PC-3 (cell line): ENCODE measurements at regions not wholly inside any gene's neighbourhood (a gene's known extent, or its start where the extent isn't known, plus 50 kb on each side); places are given as distances from the start of the nearest gene placed in this dataset.

ENCODE experiments used
- ATAC-seq: fragments of 200-7000 bp; cut with Tn5 transposase; 2 replicates; pipeline ENCODE4 v1.9.1; 2020; ENCODE audit warnings: mild to moderate bottlenecking, moderate library complexity
- BruUV-seq: library from RNA; stranded (reverse); fragments of 400-500 nt; replicated peaks from 2 replicates; lab custom pipeline; 2021; lab: Mats Ljungman, UMichigan
- CTCF ChIA-PET: fragments of 300-600 bp; sonication (Branson Sonifier 250); formaldehyde crosslinking; loops from one replicate; lab custom pipeline; 2022; ENCODE audit warnings: antibody characterized with exemption; lab: Charles Lee
- POLR2A ChIA-PET: fragments of 300-600 bp; sonication (Branson Sonifier 250); formaldehyde crosslinking; loops from one replicate; lab custom pipeline; 2022; ENCODE audit warnings: antibody characterized with exemption; ENCODE audit not compliant: unreplicated experiment; lab: Charles Lee
- DNase-seq: peaks from one replicate; pipeline ENCODE4 v3.0.0-alpha.2; 2015
- H2AFZ ChIP-seq: fragments of 300-600 bp; sonication (generic); 2 replicates; pipeline ENCODE4 v1.6.0; 2016; ENCODE audit warnings: antibody characterized with exemption, low read length
- H3F3A ChIP-seq: fragments of 300-600 bp; sonication (generic); one replicate; pipeline ENCODE4 v1.6.0; 2017; ENCODE audit warnings: antibody characterized with exemption, low read length, control low read depth, mild to moderate bottlenecking; ENCODE audit not compliant: unreplicated experiment
- H3K27ac ChIP-seq: fragments of 300-600 bp; sonication (generic); 2 replicates; pipeline ENCODE4 v1.5.1; 2016; ENCODE audit warnings: mild to moderate bottlenecking, low read length
- H3K27me3 ChIP-seq: fragments of 300-600 bp; sonication (generic); 2 replicates; pipeline ENCODE4 v1.6.1; 2016; ENCODE audit warnings: low read length, mixed read lengths
- H3K36me3 ChIP-seq: fragments of 300-600 bp; sonication (generic); 2 replicates; pipeline ENCODE4 v1.6.1; 2016; ENCODE audit warnings: low read depth, mixed run types, low read length, mixed read lengths
- H3K4me1 ChIP-seq: fragments of 300-600 bp; sonication (generic); 2 replicates; pipeline ENCODE4 v1.5.1; 2016; ENCODE audit warnings: low read length; ENCODE audit not compliant: insufficient read depth
- H3K4me2 ChIP-seq: fragments of 300-600 bp; sonication (generic); 2 replicates; pipeline ENCODE4 v1.6.0; 2016; ENCODE audit warnings: low read length
- H3K4me3 ChIP-seq: fragments of 300-600 bp; sonication (generic); 2 replicates; pipeline ENCODE4 v1.5.1; 2016; ENCODE audit warnings: mild to moderate bottlenecking, low read length, mixed read lengths
- H3K79me2 ChIP-seq: fragments of 300-600 bp; sonication (generic); 2 replicates; pipeline ENCODE4 v1.6.1; 2017; ENCODE audit warnings: low read length, mixed read lengths
- H3K9ac ChIP-seq: fragments of 300-600 bp; sonication (generic); 2 replicates; pipeline ENCODE4 v1.6.0; 2016; ENCODE audit warnings: mild to moderate bottlenecking, low read length
- H3K9me2 ChIP-seq: fragments of 300-600 bp; sonication (generic); replicated peaks from 2 replicates; pipeline ENCODE4 v1.6.1; 2016; ENCODE audit warnings: mixed run types, low read length, mixed read lengths
- H3K9me3 ChIP-seq: fragments of 300-600 bp; sonication (generic); 2 replicates; pipeline ENCODE4 v1.6.1; 2016; ENCODE audit warnings: low read length, mixed read lengths
- H4K20me1 ChIP-seq: fragments of 300-600 bp; sonication (generic); 2 replicates; pipeline ENCODE4 v1.6.1; 2016; ENCODE audit warnings: low read length, mixed read lengths
- EZH2 ChIP-seq: fragments of 300-600 bp; sonication (generic); IDR thresholded peaks from one replicate; pipeline ENCODE4 v1.6.1; 2017; ENCODE audit warnings: antibody characterized with exemption, mild to moderate bottlenecking, low read length; ENCODE audit not compliant: unreplicated experiment
- EZH2phosphoT487 ChIP-seq: fragments of 300-600 bp; sonication (generic); IDR thresholded peaks from 2 replicates; pipeline ENCODE4 v1.6.1; 2018; ENCODE audit warnings: mild to moderate bottlenecking, antibody characterized with exemption, low read length, borderline replicate concordance
- intact Hi-C: fragments of 100-400 bp; cut with micrococcal nuclease; formaldehyde crosslinking; loops from 2 replicates; pipeline ENCODE4 v1.9.0; 2023
- TF ChIP-seq, protein P1 (sequence below): fragments of 300-600 bp; sonication (generic); conservative IDR thresholded peaks from 2 replicates; pipeline ENCODE4 v1.5.1; 2017; ENCODE audit warnings: antibody characterized with exemption, low read depth, mild to moderate bottlenecking, low read length

DNA sequence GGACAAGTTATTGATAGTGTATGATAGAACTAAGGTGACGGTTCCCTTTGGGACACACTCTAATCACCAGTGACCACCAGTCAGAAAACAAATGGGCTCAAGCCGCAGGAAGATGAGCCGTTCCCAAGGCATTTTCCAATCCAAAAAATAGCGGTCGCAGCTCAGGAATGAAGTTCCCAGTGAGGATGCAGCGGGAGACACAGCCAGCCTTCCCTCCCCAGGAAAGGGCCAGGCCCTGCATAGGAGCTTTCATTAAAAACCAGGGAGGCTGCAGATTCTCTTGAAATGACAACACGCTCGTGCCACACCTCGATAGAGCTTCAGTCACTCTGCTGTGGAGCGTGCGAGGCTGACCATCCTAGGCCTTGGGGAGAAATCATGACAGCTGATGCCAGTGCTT lies 65.8 kb upstream of the WNT7B start:
- DNase-seq = no peak
- peaks cover 70% of the 10 kb centered on the region for H3K79me2 ChIP-seq
- H3K9me3 ChIP-seq = no peaks in the 10 kb centered on the region
- POLR2A ChIA-PET = interaction anchor here (1.2 kb wide), 1 partner anchor 24 kb away, joined by 7 read pairs; no protein-coding TSS in a partner anchor
- H3K36me3 ChIP-seq = no peaks in the 10 kb centered on the region
- no peaks in the 10 kb centered on the region for H3K9me2 ChIP-seq
- peak overlapping the region; percentile 98 for H3K4me2 ChIP-seq
- intact Hi-C loops = loop anchor here (5.0 kb wide), 1 partner anchor 45 kb away; no protein-coding TSS in a partner anchor
- no peaks in the 10 kb centered on the region for H4K20me1 ChIP-seq
- H2AFZ ChIP-seq = peak overlapping the region; percentile 49
- peaks cover 51% of the 10 kb centered on the region for H3K4me1 ChIP-seq
- TF ChIP-seq EZH2 (no peak), EZH2phosphoT487 (no peak)
- TF ChIP-seq, protein P1, sequence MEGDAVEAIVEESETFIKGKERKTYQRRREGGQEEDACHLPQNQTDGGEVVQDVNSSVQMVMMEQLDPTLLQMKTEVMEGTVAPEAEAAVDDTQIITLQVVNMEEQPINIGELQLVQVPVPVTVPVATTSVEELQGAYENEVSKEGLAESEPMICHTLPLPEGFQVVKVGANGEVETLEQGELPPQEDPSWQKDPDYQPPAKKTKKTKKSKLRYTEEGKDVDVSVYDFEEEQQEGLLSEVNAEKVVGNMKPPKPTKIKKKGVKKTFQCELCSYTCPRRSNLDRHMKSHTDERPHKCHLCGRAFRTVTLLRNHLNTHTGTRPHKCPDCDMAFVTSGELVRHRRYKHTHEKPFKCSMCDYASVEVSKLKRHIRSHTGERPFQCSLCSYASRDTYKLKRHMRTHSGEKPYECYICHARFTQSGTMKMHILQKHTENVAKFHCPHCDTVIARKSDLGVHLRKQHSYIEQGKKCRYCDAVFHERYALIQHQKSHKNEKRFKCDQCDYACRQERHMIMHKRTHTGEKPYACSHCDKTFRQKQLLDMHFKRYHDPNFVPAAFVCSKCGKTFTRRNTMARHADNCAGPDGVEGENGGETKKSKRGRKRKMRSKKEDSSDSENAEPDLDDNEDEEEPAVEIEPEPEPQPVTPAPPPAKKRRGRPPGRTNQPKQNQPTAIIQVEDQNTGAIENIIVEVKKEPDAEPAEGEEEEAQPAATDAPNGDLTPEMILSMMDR = no peak
- CTCF ChIA-PET = no interaction called here
- no peak for ATAC-seq
- H3F3A ChIP-seq = no peaks in the 10 kb centered on the region
- H3K27me3 ChIP-seq = no peaks in the 10 kb centered on the region
- peak overlapping the region; percentile 45 for H3K9ac ChIP-seq
- BruUV-seq = no TSS peak
- H3K27ac ChIP-seq = peak overlapping the region; percentile 34
- peak overlapping the region; percentile 58 for H3K4me3 ChIP-seq

DNA sequence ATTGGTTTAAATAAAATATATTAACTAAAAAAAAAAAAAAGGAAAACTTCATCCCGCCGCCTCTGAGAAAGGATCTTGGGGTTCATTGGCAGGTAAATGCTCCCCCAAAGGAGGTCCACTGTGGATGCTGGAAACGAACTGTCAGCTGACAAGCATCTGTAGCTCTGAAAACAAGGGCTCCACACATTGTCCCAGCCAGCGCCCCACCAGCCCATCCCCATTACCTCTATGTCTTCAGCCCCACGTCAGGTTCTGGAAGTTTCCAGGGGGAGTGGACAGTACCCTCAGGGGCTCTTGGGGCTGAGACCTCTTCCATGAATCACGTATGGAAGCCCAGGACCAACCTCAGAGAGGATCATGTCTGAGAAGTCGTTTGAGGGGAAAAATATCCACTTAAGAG lies 66.4 kb upstream of the WNT7B start:
- ATAC-seq = no peak
- Histone ChIP-seq H3K4me2 (peak overlapping the region; percentile 98), H4K20me1 (no peaks in the 10 kb centered on the region)

More for the DNA sequence above, 66.4 kb upstream of the WNT7B start:
- Histone ChIP-seq H3K27ac (peak overlapping the region; percentile 63), H3K9me2 (no peaks in the 10 kb centered on the region), H3K4me3 (peak overlapping the region; percentile 81), H3K9ac (peak overlapping the region; percentile 82), H3K4me1 (peaks cover 51% of the 10 kb centered on the region), H3K27me3 (no peaks in the 10 kb centered on the region), H3K79me2 (peaks cover 72% of the 10 kb centered on the region), H3K36me3 (no peaks in the 10 kb centered on the region), H3F3A (no peaks in the 10 kb centered on the region), H2AFZ (peak overlapping the region; percentile 59), H3K9me3 (no peaks in the 10 kb centered on the region)
- intact Hi-C loops = loop anchor here (5.0 kb wide), 1 partner anchor 44 kb away; no protein-coding TSS in a partner anchor
- CTCF ChIA-PET = no interaction called here
- POLR2A ChIA-PET = interaction anchor here (1.2 kb wide), 1 partner anchor 24 kb away, joined by 7 read pairs; no protein-coding TSS in a partner anchor
- TF ChIP-seq, protein P1 = no peak
- no peak for TF ChIP-seq EZH2phosphoT487
- TF ChIP-seq EZH2 = no peak
- DNase-seq = no peak
- TSS peak; percentile 58 for BruUV-seq
